CD4-positive, alpha-beta T cell treated with Interleukin-6 at 100 ng/mL for 8 hours (primary cell): ENCODE measurements at regions not wholly inside any gene's neighbourhood (a gene's known extent, or its start where the extent isn't known, plus 50 kb on each side); places are given as distances from the start of the nearest gene placed in this dataset.

Experiments
- DNase-seq: peaks from one replicate; pipeline ENCODE4 v3.0.0-alpha.2; 2020; ENCODE audit warnings: mixed read lengths, low spot score

- DNase-seq = no peak
Measured at GRCh38 chr7:113825832-113826231, 93.0 kb downstream of the PPP1R3A start.

GRCh38 chr7:113824117-113824823 is 94.5 kb downstream of the PPP1R3A start:
- no peak for DNase-seq

GRCh38 chr7:113819474-113819873 is 99.3 kb downstream of the PPP1R3A start:
- no peak for DNase-seq

- no peak for DNase-seq
Measured at GRCh38 chr7:113816639-113817038, 102.2 kb downstream of the PPP1R3A start.

DNA sequence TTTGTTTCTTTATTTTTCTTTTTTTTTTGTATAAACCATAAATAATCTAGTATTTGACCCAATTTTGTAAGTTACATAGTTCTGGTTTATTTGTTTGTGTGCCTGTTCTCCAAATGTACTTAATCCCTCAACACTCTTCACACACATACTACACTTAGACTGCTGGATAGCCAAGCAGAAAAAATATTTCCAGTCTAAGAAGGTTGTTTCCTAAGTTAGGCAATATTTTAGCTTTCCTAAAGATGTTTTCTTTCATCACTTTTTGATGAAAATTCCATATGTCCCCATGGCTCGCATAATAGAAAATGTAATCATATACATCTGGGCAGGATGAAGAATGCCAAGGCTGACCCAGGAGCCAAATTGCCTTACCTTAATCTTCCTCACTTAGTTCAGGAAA is 105.3 kb downstream of the PPP1R3A start:
- no peak for DNase-seq

DNA sequence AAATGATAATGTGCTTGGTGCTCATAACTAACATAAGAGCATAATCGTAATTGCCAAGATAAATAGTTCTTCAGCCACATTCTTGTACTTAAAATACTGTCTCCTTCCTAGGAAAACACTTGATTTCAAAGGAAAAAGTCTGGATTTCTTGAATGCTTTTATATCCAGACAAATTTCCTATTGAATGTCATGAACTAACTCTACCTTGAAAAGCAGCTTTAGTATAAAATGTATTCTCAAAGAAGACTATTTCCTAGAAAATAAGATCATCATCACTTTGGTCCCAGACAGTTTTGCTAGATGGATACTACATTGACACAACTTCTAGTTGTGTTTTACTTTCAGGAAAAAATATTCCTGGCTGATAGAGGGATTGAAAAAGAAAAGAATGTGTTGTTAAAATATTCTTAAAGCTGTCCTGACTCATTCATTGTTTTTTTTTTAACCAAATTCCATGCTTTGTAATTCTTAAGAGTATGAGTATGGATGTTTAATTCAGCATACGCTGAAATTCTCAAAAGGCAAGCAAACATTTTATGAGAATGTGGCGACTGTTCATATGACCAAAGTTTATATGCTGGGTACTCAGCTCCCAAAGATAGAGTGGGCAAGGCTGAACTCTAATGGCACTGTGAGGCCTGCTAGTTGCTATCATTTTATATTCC is 106.1 kb downstream of the PPP1R3A start:
- no peak for DNase-seq

- no peak for DNase-seq
Measured at GRCh38 chr7:113810080-113810744, 108.6 kb downstream of the PPP1R3A start.

DNA sequence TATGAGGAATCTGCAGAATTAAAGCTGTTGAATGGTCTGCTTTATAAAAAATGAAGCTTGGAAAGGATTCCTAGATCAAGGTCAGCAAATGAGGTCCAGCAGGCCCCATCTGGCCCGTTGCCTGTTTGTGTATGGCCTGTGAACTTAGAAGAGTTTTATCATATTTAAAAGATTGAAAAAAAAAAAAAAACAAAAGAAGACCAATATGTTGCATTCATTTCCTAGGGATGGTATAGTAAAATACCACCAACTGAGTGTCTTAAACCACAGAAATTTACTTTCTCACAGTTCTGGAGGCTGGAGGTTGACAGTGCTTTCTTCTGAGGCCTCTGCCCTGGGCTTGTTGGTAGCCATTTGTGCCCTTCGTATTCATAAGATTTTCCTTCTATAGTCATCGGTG is 109.2 kb downstream of the PPP1R3A start:
- no peak for DNase-seq

GRCh38 chr7:113806633-113807327 is 112.0 kb downstream of the PPP1R3A start:
- DNase-seq = no peak

GRCh38 chr7:113805976-113806375 is 112.8 kb downstream of the PPP1R3A start:
- no peak for DNase-seq

- DNase-seq = no peak
Measured at GRCh38 chr7:113804475-113805095, 114.2 kb downstream of the PPP1R3A start.

GRCh38 chr7:113801751-113802150 is 117.1 kb downstream of the PPP1R3A start:
- DNase-seq = no peak

DNA sequence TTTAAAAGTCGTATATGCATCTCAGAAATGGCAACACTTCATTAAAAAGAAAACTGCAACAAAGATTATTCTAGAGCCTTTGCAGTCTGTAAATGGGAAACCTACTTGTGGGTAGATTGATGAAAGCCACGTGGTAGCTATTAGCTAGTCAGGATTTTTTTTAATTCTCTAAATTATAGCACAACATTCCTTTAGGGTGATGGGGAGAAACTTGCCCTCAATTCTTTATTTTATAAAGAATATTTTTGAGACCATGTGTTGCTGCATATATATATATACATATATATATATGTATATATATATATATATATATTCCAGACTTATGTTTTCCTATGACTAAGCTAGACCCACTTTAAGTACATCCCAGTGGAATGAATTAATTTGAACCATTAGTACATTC is 118.0 kb downstream of the PPP1R3A start:
- no peak for DNase-seq

DNA sequence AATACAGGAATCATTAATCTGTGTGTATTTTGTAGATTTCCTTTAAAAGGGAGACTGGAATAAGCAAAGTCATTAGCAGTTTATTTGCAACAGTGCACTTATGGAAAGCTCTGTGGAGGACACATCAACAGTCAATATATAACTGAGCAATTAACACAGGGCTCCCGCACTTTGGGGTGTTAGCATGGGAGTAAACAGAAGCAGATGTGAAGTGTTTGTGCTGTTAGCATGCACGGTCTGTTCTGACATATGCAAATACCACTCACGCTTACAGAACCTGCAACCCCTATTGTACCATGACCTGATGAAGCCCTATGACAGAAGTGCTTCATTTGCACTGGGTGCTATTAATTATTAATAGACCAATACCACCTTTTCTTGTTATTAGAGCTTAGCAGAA is 118.9 kb downstream of the PPP1R3A start:
- DNase-seq = no peak

DNA sequence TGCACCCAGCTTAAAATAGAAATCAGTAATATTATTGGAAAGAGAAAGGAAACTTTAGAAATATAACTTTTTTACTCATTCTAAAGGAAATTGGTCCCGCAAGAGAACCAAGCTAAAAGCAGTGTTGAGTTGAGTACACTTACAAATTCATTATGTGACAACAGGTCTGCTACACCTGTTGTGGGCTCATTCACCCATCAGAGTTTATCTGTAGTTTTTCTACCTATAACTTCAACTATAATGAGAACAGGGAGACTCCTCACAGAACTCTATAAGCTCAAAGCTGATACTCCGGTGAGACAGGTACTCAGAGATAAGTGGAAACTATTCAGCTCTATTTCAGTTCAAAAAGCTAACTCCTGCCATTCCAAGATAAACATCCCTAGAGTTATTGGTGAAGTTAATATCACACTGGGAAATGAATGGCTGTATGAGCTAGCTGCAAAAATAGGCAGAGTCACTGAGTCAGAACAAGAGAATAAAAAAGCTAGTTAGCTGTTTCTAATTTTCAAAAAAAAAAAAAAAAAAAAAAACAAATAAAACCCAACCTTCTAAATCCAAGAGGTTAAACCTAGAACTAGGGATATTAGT is 121.3 kb downstream of the PPP1R3A start:
- no peak for DNase-seq

- no peak for DNase-seq
Measured at GRCh38 chr7:113796557-113796956, 122.3 kb downstream of the PPP1R3A start.

GRCh38 chr7:113794573-113794972 is 124.2 kb downstream of the PPP1R3A start:
- DNase-seq = no peak

DNA sequence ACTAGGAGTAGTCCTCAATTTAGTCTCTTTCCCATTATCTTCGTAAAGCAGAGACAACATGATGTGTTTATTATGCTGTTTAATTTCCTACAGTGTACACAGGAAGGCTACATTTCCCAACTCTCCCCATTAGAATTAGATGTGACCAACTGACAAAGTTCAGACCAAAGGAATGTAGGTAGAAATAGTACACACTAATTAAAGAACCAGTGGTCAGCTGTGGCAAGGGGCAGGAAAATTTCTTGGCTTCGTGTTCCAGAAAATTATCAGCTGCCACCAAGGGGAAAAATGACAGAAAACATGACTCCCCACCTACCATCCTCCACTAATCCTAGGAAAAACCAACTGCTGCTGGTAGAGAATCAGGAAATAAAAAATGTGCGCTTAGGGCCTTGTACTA is 125.6 kb downstream of the PPP1R3A start:
- no peak for DNase-seq

DNA sequence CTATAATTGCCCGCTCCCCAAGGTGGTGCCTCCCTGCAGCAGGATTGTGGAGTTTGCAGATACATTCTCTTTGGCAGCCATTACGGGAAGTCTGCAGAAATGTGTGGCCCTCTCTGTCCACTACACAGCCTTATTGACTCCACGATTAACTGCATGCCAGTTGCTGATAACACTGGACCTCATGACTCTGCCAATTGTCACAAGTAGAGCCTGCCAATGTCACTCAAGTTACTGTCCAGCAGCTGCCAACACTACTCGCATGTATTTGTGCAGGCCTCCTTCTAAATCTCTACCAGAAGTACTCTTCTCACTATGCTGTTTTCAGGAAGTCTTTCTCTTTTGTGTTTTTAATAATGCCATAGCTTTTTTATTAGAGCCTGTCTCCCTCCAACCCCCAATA is 128.8 kb downstream of the PPP1R3A start:
- no peak for DNase-seq

- DNase-seq = no peak
Measured at GRCh38 chr7:113787106-113787505, 131.7 kb downstream of the PPP1R3A start.

DNA sequence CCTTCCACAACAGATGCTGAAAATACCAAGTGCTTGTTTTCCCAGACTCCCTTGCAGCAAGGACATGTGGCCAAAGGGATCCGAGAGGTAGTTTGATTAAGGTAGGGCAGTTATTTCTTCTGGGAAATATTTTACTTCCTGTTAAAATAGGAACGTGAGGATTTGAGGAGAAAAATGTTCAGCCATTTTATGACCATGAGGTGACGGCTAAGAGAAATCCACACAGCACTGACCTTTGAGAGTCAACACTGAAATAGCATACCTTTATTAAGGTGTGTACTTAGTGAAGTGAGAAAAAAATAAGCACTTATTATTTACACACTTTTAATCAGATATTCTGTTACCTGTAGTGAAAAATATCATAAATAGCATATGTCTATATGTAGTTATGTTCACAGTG is 133.9 kb downstream of the PPP1R3A start:
- DNase-seq = no peak

GRCh38 chr7:113784316-113784715 is 134.5 kb downstream of the PPP1R3A start:
- no peak for DNase-seq
